ENCODE measurements at regions not wholly inside any gene's neighbourhood (a gene's known extent, or its start where the extent isn't known, plus 50 kb on each side); places are given as distances from the start of the nearest gene placed in this dataset.

DNA sequence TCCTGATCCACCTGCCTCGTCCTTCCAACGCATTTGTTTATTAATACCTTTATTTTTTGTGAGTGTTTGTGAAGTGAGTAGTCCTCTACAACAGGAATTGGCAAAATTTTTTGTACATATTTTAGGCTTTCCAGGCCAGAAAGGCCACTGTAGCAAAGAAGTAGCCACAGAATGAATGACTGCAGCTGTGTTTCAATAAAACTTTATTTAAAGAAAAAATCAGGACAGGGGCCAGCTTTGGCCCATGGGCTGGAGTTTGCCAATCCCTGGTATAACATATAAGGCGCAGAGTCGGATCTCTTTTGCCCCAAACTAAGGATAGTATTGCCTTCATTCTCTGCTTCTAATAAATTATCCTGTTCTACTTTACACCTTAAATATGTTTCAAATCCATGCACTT, 198.0 kb upstream of the COX10 start:
- Histone ChIP-seq H2BK5ac (ENCODE audit: low read depth, low read length) (no peak overlapping the region), H3K36me3 (ENCODE audit: control insufficient read depth in 2 of 4, insufficient read depth in 4 of 4, low read length in 3 of 4) (no peaks in the 10 kb centered on the region), H3K4me2 (ENCODE audit: insufficient read depth in 1 of 2, low read depth in 2 of 2, low read length in 2 of 2) (no peak overlapping the region), H3K9ac (replicated peaks in 1 of 4; ENCODE audit: extremely low read depth in 1 of 4, low read depth in 3 of 4, low read length in 3 of 4) (no peak overlapping the region), H4K5ac (ENCODE audit: insufficient read length, low read depth, low read length) (no peak overlapping the region), H3K23me2 (ENCODE audit: low read depth, low read length) (no peaks in the 10 kb centered on the region), H3K79me2 (ENCODE audit: control insufficient read depth in 1 of 2, insufficient read depth in 2 of 2, low read length in 2 of 2) (no peaks in the 10 kb centered on the region), H2BK15ac (ENCODE audit: low read length) (no peak overlapping the region), H2AK5ac (ENCODE audit: low read depth, low read length) (no peak overlapping the region), H3K14ac (ENCODE audit: insufficient read length) (no peak overlapping the region), H3K56ac (replicated peaks; ENCODE audit: insufficient read length, low read depth, low read length) (no peak overlapping the region), H2BK12ac (ENCODE audit: low read depth, low read length) (no peak overlapping the region), H2BK20ac (ENCODE audit: low read length) (no peak overlapping the region), H3K9me3 (ENCODE audit: insufficient read depth in 2 of 2, low read depth in 1 of 2, low read length in 1 of 2) (no peaks in the 10 kb centered on the region), H2BK120ac (replicated peaks; ENCODE audit: low read depth, low read length) (no peak overlapping the region), H3K27me3 (replicated peaks in 1 of 4; ENCODE audit: control insufficient read depth in 3 of 4, extremely low read depth in 1 of 4, insufficient read depth in 3 of 4, low read length in 3 of 4) (no peaks in the 10 kb centered on the region), H3K23ac (ENCODE audit: insufficient read length) (no peak overlapping the region), H4K20me1 (replicated peaks in 1 of 2; ENCODE audit: control insufficient read depth in 1 of 2, insufficient read depth in 2 of 2, low read length in 2 of 2) (no peaks in the 10 kb centered on the region), H4K91ac (replicated peaks; ENCODE audit: insufficient read length, low read length) (no peak overlapping the region), H2AFZ (ENCODE audit: low read length) (no peak overlapping the region), H3K79me1 (ENCODE audit: low read depth, low read length) (no peaks in the 10 kb centered on the region), H3K27ac (ENCODE audit: low read depth, low read length) (no peak overlapping the region), H3K18ac (ENCODE audit: extremely low read depth, low read length) (no peak overlapping the region), H3K4me3 (ENCODE audit: extremely low read depth in 1 of 4, insufficient read depth in 2 of 4, low read depth in 3 of 4, low read length in 4 of 4) (no peak overlapping the region), H3K4ac (replicated peaks; ENCODE audit: insufficient read length, low read depth, low read length) (no peak overlapping the region), H4K8ac (ENCODE audit: extremely low read depth, insufficient read depth, low read length) (no peak overlapping the region), H3K4me1 (replicated peaks in 1 of 4; ENCODE audit: control insufficient read depth in 3 of 4, insufficient read depth in 4 of 4, low read length in 3 of 4) (no peaks in the 10 kb centered on the region)
- ChIA-PET CTCF (ENCODE audit: partially characterized antibody) (no interaction called here), POLR2A (ENCODE audit: partially characterized antibody) (no interaction called here)
- WGBS, 2 experiments (ENCODE audit: extremely low coverage in 1 of 2, insufficient coverage in 1 of 2, insufficient read length in 1 of 2, insufficient replicate concordance in 2 of 2, low coverage in 1 of 2, low lambda C conversion rate in 2 of 2, missing lambda C conversion rate in 1 of 2) = 89% methylated on average over 4 of the region's 4 CpGs; no CpG with 5 or more reads in 1 of the 2 experiments
- FAIRE-seq = no peak
- DNase-seq (ENCODE audit: low read depth in 1 of 2, low spot score in 2 of 2) = no peak
- TF ChIP-seq, protein P1, sequence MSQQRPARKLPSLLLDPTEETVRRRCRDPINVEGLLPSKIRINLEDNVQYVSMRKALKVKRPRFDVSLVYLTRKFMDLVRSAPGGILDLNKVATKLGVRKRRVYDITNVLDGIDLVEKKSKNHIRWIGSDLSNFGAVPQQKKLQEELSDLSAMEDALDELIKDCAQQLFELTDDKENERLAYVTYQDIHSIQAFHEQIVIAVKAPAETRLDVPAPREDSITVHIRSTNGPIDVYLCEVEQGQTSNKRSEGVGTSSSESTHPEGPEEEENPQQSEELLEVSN (IDR thresholded peaks at IDR 0.05) = no peak
- TF ChIP-seq RAD21 (IDR thresholded peaks at IDR 0.05 in 1 of 2, conservative IDR thresholded peaks at IDR 0.05 in 1 of 2; ENCODE audit: low read depth in 2 of 2, low read length in 2 of 2) (no peak), SRF (IDR thresholded peaks at IDR 0.05; ENCODE audit: low read depth, low read length) (no peak), POLR2AphosphoS5 (IDR thresholded peaks at IDR 0.05; ENCODE audit: low read depth, low read length) (no peak), CREB1 (IDR thresholded peaks at IDR 0.05) (no peak), BRCA1 (IDR thresholded peaks at IDR 0.05; ENCODE audit: low read depth, low read length) (no peak), YY1 (IDR thresholded peaks at IDR 0.05; ENCODE audit: low read depth, low read length) (no peak), TCF12 (IDR thresholded peaks at IDR 0.05; ENCODE audit: low read depth, low read length) (no peak), SP2 (IDR thresholded peaks at IDR 0.05; ENCODE audit: low read length) (no peak), KDM1A (IDR thresholded peaks at IDR 0.05; ENCODE audit: borderline replicate concordance, low read length) (no peak)
- TF ChIP-seq, protein P2, sequence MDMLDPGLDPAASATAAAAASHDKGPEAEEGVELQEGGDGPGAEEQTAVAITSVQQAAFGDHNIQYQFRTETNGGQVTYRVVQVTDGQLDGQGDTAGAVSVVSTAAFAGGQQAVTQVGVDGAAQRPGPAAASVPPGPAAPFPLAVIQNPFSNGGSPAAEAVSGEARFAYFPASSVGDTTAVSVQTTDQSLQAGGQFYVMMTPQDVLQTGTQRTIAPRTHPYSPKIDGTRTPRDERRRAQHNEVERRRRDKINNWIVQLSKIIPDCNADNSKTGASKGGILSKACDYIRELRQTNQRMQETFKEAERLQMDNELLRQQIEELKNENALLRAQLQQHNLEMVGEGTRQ (IDR thresholded peaks at IDR 0.05; ENCODE audit: low read length) = no peak
- TF ChIP-seq, protein P3, sequence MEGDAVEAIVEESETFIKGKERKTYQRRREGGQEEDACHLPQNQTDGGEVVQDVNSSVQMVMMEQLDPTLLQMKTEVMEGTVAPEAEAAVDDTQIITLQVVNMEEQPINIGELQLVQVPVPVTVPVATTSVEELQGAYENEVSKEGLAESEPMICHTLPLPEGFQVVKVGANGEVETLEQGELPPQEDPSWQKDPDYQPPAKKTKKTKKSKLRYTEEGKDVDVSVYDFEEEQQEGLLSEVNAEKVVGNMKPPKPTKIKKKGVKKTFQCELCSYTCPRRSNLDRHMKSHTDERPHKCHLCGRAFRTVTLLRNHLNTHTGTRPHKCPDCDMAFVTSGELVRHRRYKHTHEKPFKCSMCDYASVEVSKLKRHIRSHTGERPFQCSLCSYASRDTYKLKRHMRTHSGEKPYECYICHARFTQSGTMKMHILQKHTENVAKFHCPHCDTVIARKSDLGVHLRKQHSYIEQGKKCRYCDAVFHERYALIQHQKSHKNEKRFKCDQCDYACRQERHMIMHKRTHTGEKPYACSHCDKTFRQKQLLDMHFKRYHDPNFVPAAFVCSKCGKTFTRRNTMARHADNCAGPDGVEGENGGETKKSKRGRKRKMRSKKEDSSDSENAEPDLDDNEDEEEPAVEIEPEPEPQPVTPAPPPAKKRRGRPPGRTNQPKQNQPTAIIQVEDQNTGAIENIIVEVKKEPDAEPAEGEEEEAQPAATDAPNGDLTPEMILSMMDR (IDR thresholded peaks at IDR 0.05; ENCODE audit: control extremely low read depth in 1 of 3, insufficient read depth in 1 of 3, low read depth in 1 of 3, low read length in 3 of 3) = no peak

Data from H1 (cell line).